DMS 273 treated with DMSO at 0.1 percent for 48 hours (cell line): ENCODE measurements at regions not wholly inside any gene's neighbourhood (a gene's known extent, or its start where the extent isn't known, plus 50 kb on each side); places are given as distances from the start of the nearest gene placed in this dataset.

ENCODE experiments used
- DNase-seq: peaks from one replicate; lab custom pipeline; 2025; lab: John Stamatoyannopoulos, UW

- DNase-seq = no peak
Observed at GRCh38 chr13:32910530-32910929, 105.7 kb upstream of the KL start.

GRCh38 chr13:32911506-32911905 is 104.7 kb upstream of the KL start:
- peak; percentile 5 for DNase-seq

GRCh38 chr13:32914686-32915085 is 101.5 kb upstream of the KL start:
- DNase-seq = no peak

GRCh38 chr13:32917504-32917903 is 98.7 kb upstream of the KL start:
- no peak for DNase-seq

GRCh38 chr13:32923725-32924124 is 92.5 kb upstream of the KL start:
- no peak for DNase-seq

- no peak for DNase-seq
Observed at GRCh38 chr13:32924886-32925285, 91.3 kb upstream of the KL start.

GRCh38 chr13:32925506-32925905 is 90.7 kb upstream of the KL start:
- DNase-seq = no peak

- no peak for DNase-seq
Observed at GRCh38 chr13:32932376-32932775, 83.8 kb upstream of the KL start.

- no peak for DNase-seq
Observed at GRCh38 chr13:32936716-32937115, 79.5 kb upstream of the KL start.

GRCh38 chr13:32938314-32938713 is 77.9 kb upstream of the KL start:
- DNase-seq = peak; percentile 1

- DNase-seq = no peak
Observed at GRCh38 chr13:32938907-32939306, 77.3 kb upstream of the KL start.

GRCh38 chr13:32940601-32941000 is 75.6 kb upstream of the KL start:
- DNase-seq = peak; percentile 4

- DNase-seq = no peak
Observed at GRCh38 chr13:32941368-32941767, 74.9 kb upstream of the KL start.

- DNase-seq = no peak
Observed at GRCh38 chr13:32946558-32946957, 69.7 kb upstream of the KL start.

- DNase-seq = peak; percentile 16
Observed at GRCh38 chr13:32947411-32948276, 68.6 kb upstream of the KL start.

- no peak for DNase-seq
Observed at GRCh38 chr13:32949820-32950219, 66.4 kb upstream of the KL start.

- no peak for DNase-seq
Observed at GRCh38 chr13:32951580-32951979, 64.6 kb upstream of the KL start.

- no peak for DNase-seq
Observed at GRCh38 chr13:32955881-32956594, 60.2 kb upstream of the KL start.

- no peak for DNase-seq
Observed at GRCh38 chr13:32956595-32956933, 59.7 kb upstream of the KL start.

GRCh38 chr13:32960626-32961025 is 55.6 kb upstream of the KL start:
- no peak for DNase-seq

GRCh38 chr13:32961724-32962123 is 54.5 kb upstream of the KL start:
- DNase-seq = no peak

GRCh38 chr13:32962342-32962741 is 53.9 kb upstream of the KL start:
- no peak for DNase-seq

- no peak for DNase-seq
Observed at GRCh38 chr13:32964987-32965386, 51.2 kb upstream of the KL start.
